Fibroblast of the aortic adventitia (primary cell): ENCODE measurements at regions not wholly inside any gene's neighbourhood (a gene's known extent, or its start where the extent isn't known, plus 50 kb on each side); places are given as distances from the start of the nearest gene placed in this dataset.

ENCODE experiments used
- DNase-seq: peaks from one replicate; pipeline ENCODE4 v3.0.0-alpha.2; 2010; ENCODE audit warnings: low read depth
- H3K4me3 ChIP-seq: 2 replicates; pipeline ENCODE4 v1.5.1; 2011; ENCODE audit warnings: low read depth, mild to moderate bottlenecking, control low read depth, low read length, moderate library complexity
- TF ChIP-seq, protein P1 (sequence below): IDR thresholded peaks from 2 replicates; pipeline ENCODE4 v1.5.1; 2011; ENCODE audit warnings: mild to moderate bottlenecking, low read length, control low read depth, inconsistent platforms; ENCODE audit not compliant: insufficient read depth

DNA sequence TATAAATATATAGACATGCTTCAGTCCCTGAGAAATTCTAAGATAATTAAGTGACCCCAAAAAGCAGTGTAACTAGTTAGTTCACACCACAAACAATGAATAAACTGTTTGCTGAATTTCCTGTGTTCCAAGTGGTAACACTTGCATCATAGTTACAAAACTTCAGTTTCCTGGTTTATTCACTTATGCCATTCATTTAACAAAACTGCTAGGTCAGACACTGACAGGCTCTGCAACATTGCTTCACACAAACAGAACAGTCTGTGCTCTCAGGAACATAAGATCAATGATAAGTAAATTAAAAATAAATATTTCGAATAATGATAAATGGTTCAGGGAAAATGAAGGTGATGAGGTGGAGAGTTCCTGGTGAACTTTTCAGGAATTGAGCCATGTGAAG, 133.3 kb upstream of the NAMPT start:
- TF ChIP-seq, protein P1, sequence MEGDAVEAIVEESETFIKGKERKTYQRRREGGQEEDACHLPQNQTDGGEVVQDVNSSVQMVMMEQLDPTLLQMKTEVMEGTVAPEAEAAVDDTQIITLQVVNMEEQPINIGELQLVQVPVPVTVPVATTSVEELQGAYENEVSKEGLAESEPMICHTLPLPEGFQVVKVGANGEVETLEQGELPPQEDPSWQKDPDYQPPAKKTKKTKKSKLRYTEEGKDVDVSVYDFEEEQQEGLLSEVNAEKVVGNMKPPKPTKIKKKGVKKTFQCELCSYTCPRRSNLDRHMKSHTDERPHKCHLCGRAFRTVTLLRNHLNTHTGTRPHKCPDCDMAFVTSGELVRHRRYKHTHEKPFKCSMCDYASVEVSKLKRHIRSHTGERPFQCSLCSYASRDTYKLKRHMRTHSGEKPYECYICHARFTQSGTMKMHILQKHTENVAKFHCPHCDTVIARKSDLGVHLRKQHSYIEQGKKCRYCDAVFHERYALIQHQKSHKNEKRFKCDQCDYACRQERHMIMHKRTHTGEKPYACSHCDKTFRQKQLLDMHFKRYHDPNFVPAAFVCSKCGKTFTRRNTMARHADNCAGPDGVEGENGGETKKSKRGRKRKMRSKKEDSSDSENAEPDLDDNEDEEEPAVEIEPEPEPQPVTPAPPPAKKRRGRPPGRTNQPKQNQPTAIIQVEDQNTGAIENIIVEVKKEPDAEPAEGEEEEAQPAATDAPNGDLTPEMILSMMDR, result no peak
- DNase-seq, result peak; percentile 55
- no peak overlapping the region for H3K4me3 ChIP-seq

DNA sequence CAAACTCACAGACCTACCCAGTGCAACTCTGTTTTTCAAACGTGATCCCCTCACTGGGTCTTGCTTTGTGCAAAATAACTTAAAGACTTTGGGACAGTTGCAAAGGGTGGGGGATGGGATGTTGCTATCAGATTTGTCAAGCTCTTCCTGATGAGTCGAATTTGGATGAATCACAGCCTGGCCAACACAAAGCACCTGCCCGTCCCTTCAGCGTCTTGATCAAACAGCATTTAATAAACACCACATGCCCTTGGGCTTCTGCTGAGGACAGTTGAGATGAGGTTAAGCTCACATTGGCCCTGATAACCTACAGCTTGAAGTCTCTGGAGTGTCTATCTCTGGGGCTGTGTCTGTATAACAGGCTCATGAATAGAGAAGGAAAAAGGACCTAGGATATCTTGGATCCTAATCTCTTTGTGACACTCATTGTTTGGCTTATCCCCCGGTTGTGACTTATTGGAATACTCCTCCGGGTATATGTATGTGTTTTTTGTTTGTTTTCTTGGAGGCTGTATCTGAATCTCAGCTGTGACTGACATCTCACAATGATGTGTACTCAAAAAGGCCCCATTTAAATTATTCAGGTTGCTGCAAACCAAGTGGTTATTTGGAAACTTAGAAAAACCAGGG, 132.6 kb upstream of the NAMPT start:
- TF ChIP-seq, protein P1, result no peak
- no peak for DNase-seq
- H3K4me3 ChIP-seq, result no peak overlapping the region

DNA sequence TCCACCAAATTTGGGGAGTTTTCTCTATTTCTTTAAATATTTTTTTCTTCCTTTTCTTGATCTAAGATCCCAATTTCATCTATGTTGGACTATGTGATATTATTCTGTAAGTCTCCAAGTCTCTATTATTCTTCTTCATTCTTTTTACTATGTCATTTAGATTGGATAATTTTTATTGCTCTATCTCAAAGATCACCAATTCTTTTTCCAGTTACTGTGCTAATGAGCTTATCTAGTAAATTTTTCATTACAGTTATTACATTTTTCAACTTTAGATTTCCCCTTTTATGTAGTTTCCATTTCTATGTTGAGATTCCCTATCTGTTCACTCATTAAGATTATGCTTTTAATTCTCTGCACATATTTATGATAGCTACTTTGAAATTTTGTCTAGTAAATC, 131.6 kb upstream of the NAMPT start:
- DNase-seq, result no peak
- no peak overlapping the region for H3K4me3 ChIP-seq
- TF ChIP-seq, protein P1, result no peak

DNA sequence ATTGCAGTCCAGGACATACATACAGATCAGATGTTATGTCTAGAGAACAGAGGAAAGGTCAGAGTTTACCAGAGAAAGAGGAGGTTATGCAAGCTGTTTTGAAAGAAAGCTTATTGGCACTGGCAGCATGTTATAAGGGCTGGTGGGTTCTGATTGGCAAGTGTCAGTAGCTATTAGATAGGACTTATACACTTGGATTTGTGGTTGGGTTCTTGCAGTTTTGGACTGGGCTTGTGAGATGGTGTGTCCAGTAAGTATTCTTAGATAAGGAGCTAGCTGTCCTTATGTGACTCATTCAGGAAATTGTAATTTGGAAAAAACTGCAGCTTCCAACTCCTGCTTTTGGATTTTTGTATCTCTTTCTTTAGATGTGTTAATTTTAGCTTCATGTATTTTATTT, 130.7 kb upstream of the NAMPT start:
- H3K4me3 ChIP-seq, result no peak overlapping the region
- peak; percentile 22 for DNase-seq
- TF ChIP-seq, protein P1, result no peak

DNA sequence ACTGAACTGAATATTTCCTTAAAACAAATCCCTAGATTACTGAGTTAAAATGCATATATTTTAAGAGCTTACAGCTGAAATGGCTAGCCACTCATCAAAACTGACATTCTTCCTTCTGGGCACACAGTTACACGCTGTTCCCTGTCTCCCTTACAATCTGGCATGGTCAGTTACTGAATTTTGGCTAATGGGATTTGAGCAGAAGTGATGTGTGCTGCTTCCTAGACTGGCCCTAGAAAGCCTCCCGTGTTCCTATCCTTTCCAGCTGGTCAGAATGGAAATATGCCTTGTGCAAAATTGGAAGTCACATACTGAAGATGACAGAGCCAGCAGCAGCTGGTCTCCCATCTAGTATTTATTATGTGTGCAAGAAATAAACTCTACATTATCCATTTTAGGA, 128.7 kb upstream of the NAMPT start:
- TF ChIP-seq, protein P1, result no peak
- DNase-seq, result no peak
- no peak overlapping the region for H3K4me3 ChIP-seq

DNA sequence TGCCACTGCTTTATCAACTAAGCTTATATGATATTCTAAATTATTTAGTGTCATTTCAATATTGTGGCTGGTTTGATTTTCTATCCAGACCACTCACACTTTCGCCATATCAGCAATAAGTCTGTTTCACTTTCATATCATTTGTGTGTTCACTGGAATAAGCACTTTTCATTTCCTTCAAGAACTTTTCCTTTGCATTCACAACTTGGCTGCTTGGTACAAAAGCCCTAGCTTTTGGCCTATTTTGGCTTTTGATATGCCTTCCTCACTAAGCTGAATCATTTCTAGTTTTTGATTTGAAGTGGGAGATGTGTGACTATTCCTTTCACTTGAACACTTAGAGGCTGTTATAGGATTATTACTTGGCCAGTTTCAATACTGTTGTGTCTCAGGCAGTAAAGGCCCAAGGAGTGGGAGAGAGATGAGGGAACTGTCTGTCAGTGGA, 120.9 kb upstream of the NAMPT start:
- TF ChIP-seq, protein P1, result no peak
- DNase-seq, result no peak
- no peak overlapping the region for H3K4me3 ChIP-seq

DNA sequence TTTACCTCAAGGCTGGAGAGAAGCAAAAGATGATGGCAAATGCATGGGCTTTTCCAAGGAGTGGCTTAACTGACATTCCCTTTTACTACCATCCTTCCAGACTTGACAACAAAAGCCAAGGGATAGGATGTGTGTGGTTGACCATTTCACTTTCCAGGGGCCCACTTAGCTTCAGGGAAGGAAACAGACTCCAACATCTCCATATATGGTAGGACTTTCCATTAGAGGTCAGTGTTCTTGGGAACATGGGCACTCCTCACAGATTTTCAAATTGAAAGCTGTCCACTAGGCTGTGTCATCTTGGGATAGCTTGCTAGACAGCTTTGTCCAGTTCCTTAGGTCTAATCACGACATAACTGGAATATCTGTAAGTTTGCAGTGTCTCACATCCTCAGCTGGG, 118.1 kb upstream of the NAMPT start:
- no peak for DNase-seq
- H3K4me3 ChIP-seq, result no peak overlapping the region
- TF ChIP-seq, protein P1, result no peak
